A673 (cell line): ENCODE measurements at regions not wholly inside any gene's neighbourhood (a gene's known extent, or its start where the extent isn't known, plus 50 kb on each side); places are given as distances from the start of the nearest gene placed in this dataset.
"Not testable (repeated sequence)": the region's sequence is repeated elsewhere in the genome, so short reads cannot be mapped to it uniquely, and the experiment has no call there.

Source experiments
- BruUV-seq: library from RNA; stranded (reverse); fragments of 400-500 nt; replicated peaks from 2 replicates; lab custom pipeline; 2021; lab: Mats Ljungman, UMichigan
- CTCF ChIA-PET: fragments of 300-600 bp; sonication (Branson Sonifier 250); formaldehyde crosslinking; loops from one replicate; lab custom pipeline; 2022; ENCODE audit warnings: antibody characterized with exemption; lab: Charles Lee
- POLR2A ChIA-PET: fragments of 300-600 bp; sonication (Branson Sonifier 250); formaldehyde crosslinking; loops from one replicate; lab custom pipeline; 2022; ENCODE audit warnings: antibody characterized with exemption; ENCODE audit not compliant: low non-redundant PET; lab: Charles Lee
- DNase-seq: peaks from one replicate; pipeline ENCODE4 v3.0.0-alpha.2; 2015; ENCODE audit warnings: low spot score
- H3K27ac ChIP-seq: fragments of 200-600 bp; sonication (generic); 2 replicates; pipeline ENCODE4 v1.5.1; 2016; ENCODE audit warnings: mixed run types, low read depth, mild to moderate bottlenecking, mixed read lengths, antibody characterized with exemption, low read length; ENCODE audit not compliant: poor library complexity, severe bottlenecking
- H3K27me3 ChIP-seq: fragments of 200-600 bp; sonication (generic); replicated peaks from 2 replicates; pipeline ENCODE4 v1.6.1; 2017; ENCODE audit warnings: mixed run types, low read depth, mild to moderate bottlenecking, mixed read lengths, antibody characterized with exemption, low read length; ENCODE audit not compliant: insufficient read depth, poor library complexity
- H3K36me3 ChIP-seq: fragments of 200-600 bp; sonication (generic); 2 replicates; pipeline ENCODE4 v1.6.1; 2016; ENCODE audit warnings: mixed run types, mild to moderate bottlenecking, mixed read lengths, antibody characterized with exemption, low read length; ENCODE audit not compliant: insufficient read depth, poor library complexity, severe bottlenecking
- H3K4me1 ChIP-seq: fragments of 200-600 bp; sonication (generic); 2 replicates; pipeline ENCODE4 v1.6.1; 2017; ENCODE audit warnings: mixed run types, mild to moderate bottlenecking, mixed read lengths, antibody characterized with exemption, low read length; ENCODE audit not compliant: insufficient read depth, poor library complexity, severe bottlenecking
- H3K4me3 ChIP-seq: fragments of 200-600 bp; sonication (generic); 2 replicates; pipeline ENCODE4 v1.5.1; 2016; ENCODE audit warnings: low read depth, mixed run types, mild to moderate bottlenecking, mixed read lengths, low read length; ENCODE audit not compliant: poor library complexity, severe bottlenecking
- H3K9me3 ChIP-seq: fragments of 200-600 bp; sonication (generic); 2 replicates; pipeline ENCODE4 v1.6.1; 2016; ENCODE audit warnings: mixed run types, low read depth, mild to moderate bottlenecking, mixed read lengths, antibody characterized with exemption, low read length; ENCODE audit not compliant: poor library complexity, severe bottlenecking
- EZH2 ChIP-seq: fragments of 200-600 bp; sonication (generic); IDR thresholded peaks from 2 replicates; pipeline ENCODE4 v1.6.1; 2017; ENCODE audit warnings: borderline replicate concordance, low read depth, mild to moderate bottlenecking, mixed read lengths, antibody characterized with exemption, low read length; ENCODE audit not compliant: poor library complexity, severe bottlenecking
- intact Hi-C: fragments of 100-400 bp; cut with micrococcal nuclease; formaldehyde crosslinking; loops from one replicate; pipeline ENCODE4 v1.10.0; 2022; ENCODE audit not compliant: unreplicated experiment
- TF ChIP-seq, protein P1 (sequence below): fragments of 300-800, 200-600 bp; sonication (generic); conservative IDR thresholded peaks from 2 replicates; pipeline ENCODE4 v1.5.1; 2017; ENCODE audit warnings: low read depth, mild to moderate bottlenecking, antibody characterized with exemption, low read length, moderate library complexity, mixed read lengths

DNA sequence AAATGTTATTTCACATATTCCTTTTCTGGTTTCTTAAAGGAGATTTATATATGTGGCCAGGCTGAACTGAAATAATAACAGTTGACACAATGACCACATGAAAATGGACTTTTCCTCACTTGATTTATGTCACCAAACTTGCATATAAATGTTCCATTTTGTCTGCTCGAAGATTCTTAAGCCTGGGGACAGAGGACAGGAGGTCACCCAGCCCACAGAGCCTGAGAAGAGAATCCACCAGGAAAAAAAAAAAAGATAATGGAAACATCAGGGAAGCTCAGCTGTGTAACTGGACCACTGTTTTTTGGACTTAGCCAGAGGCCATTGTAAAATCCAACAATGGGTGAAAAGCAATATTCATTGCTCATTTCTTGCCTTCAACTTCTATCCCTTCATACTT lies 359.0 kb upstream of the FGF16 start:
- Histone ChIP-seq H3K4me3 (no peak overlapping the region), H3K4me1 (no peaks in the 10 kb centered on the region), H3K9me3 (peaks cover 5% of the 10 kb centered on the region), H3K27me3 (no peaks in the 10 kb centered on the region), H3K27ac (no peak overlapping the region), H3K36me3 (no peaks in the 10 kb centered on the region)
- intact Hi-C loops = no loop called here
- TF ChIP-seq, protein P1, sequence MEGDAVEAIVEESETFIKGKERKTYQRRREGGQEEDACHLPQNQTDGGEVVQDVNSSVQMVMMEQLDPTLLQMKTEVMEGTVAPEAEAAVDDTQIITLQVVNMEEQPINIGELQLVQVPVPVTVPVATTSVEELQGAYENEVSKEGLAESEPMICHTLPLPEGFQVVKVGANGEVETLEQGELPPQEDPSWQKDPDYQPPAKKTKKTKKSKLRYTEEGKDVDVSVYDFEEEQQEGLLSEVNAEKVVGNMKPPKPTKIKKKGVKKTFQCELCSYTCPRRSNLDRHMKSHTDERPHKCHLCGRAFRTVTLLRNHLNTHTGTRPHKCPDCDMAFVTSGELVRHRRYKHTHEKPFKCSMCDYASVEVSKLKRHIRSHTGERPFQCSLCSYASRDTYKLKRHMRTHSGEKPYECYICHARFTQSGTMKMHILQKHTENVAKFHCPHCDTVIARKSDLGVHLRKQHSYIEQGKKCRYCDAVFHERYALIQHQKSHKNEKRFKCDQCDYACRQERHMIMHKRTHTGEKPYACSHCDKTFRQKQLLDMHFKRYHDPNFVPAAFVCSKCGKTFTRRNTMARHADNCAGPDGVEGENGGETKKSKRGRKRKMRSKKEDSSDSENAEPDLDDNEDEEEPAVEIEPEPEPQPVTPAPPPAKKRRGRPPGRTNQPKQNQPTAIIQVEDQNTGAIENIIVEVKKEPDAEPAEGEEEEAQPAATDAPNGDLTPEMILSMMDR = no peak
- TF ChIP-seq EZH2 = no peak
- DNase-seq = no peak
- ChIA-PET CTCF (no interaction called here), POLR2A (no interaction called here)
- BruUV-seq = no TSS peak

DNA sequence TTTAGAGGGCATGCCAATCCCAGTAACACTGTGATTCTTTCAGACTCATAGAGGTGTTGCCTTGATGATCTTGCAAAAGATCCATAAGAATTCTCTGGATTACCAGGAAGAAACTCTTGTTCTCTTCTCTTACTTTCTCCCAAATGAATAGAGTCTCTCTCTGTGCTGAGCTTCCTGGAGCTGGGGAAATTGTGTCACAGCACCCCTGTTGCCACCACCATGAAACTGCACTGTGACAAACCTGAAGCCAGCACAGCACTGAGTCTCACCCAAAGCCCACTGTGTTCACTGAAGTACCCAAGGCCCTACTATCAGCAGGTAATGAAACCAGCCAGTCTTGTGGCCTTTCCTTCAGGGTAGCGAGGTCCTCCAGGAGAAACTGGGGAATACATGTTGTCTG lies 332.7 kb upstream of the FGF16 start:
- Histone ChIP-seq H3K9me3 (no peaks in the 10 kb centered on the region), H3K4me3 (no peak overlapping the region), H3K4me1 (no peaks in the 10 kb centered on the region), H3K36me3 (no peaks in the 10 kb centered on the region), H3K27ac (no peak overlapping the region), H3K27me3 (no peaks in the 10 kb centered on the region)
- ChIA-PET CTCF (no interaction called here), POLR2A (no interaction called here)
- no TSS peak for BruUV-seq
- no peak for TF ChIP-seq EZH2
- TF ChIP-seq, protein P1 = no peak
- intact Hi-C loops = no loop called here
- no peak for DNase-seq

DNA sequence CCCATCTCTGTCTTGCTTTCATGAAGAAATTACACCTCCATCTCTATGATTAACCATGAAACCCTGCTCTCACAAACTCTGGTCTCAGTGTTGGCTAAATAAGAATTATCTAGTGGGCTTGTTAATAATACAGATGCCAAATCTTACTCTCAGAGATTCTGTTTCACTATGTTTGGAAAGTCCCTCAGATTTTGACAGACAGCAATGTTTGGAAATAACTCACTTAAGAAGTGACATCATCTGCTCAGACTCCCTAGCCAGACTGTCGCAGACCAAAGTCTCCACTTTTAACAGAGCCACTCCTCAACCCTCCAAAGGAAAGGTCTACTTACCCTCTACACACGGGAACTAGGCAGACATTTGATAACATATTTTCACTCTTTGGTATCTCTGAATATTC lies 328.5 kb upstream of the FGF16 start:
- no peak overlapping the region for H3K27ac ChIP-seq
- no peak for DNase-seq
- POLR2A ChIA-PET = no interaction called here
- H3K4me3 ChIP-seq = no peak overlapping the region
- CTCF ChIA-PET = no interaction called here
- H3K9me3 ChIP-seq = peaks cover 9% of the 10 kb centered on the region
- intact Hi-C loops = no loop called here
- no peaks in the 10 kb centered on the region for H3K36me3 ChIP-seq
- BruUV-seq = no TSS peak
- TF ChIP-seq, protein P1 = no peak
- TF ChIP-seq EZH2 = no peak
- H3K27me3 ChIP-seq = no peaks in the 10 kb centered on the region
- no peaks in the 10 kb centered on the region for H3K4me1 ChIP-seq

GRCh38 chrX:77119706-77120105 lies 327.5 kb upstream of the FGF16 start:
- Histone ChIP-seq H3K4me1 (no peaks in the 10 kb centered on the region), H3K27me3 (no peaks in the 10 kb centered on the region), H3K36me3 (no peaks in the 10 kb centered on the region), H3K4me3 (no peak overlapping the region), H3K9me3 (peaks cover 9% of the 10 kb centered on the region), H3K27ac (no peak overlapping the region)
- DNase-seq = no peak
- TF ChIP-seq, protein P1 = no peak
- TF ChIP-seq EZH2 = no peak
- ChIA-PET CTCF (no interaction called here), POLR2A (no interaction called here)
- BruUV-seq = no TSS peak
- intact Hi-C loops = no loop called here

DNA sequence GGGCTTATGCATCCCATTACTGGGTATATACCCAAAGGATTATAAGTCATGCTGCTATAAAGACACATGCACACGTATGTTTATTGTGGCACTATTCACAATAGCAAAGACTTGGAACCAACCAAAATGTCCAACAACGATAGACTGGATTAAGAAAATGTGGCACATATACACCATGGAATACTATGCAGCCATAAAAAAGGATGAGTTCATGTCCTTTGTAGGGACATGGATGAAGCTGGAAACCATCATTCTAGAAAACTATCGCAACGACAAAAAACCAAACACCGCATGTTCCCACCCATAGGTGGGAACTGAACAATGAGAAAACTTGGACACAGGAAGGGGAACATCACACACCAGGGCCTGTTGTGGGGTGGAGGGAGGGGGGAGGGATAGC lies 323.3 kb upstream of the FGF16 start:
- H3K4me1 ChIP-seq, POLR2A ChIA-PET, H3K27ac ChIP-seq, H3K36me3 ChIP-seq, intact Hi-C loops, H3K4me3 ChIP-seq, CTCF ChIA-PET, DNase-seq, H3K27me3 ChIP-seq, H3K9me3 ChIP-seq, BruUV-seq: not testable (repeated sequence)
